Gastroesophageal sphincter (tissue), 4 donors: ENCODE measurements at regions not wholly inside any gene's neighbourhood (a gene's known extent, or its start where the extent isn't known, plus 50 kb on each side); places are given as distances from the start of the nearest gene placed in this dataset.

Experiments used
- ATAC-seq: fragments of 150-250 bp; one replicate; pipeline ENCODE4 v1.9.1; 2016; ENCODE audit warnings: mild to moderate bottlenecking, moderate library complexity
- H3K27ac ChIP-seq, 4 donors: fragments of 200-600 bp; sonication (generic) in 3 of 4; 1 replicate in 3 of 4; 2 replicates in 1 of 4; pipeline ENCODE4 v1.5.1; 2016 to 2019
- H3K27me3 ChIP-seq: fragments of 200-600 bp; sonication (generic); one replicate; pipeline ENCODE4 v1.5.1; 2019
- H3K36me3 ChIP-seq, 2 donors: fragments of 200-600 bp; sonication (generic); one replicate each; pipeline ENCODE4 v1.5.1; 2019; ENCODE audit warnings: control low read depth in 1 of 2
- H3K4me1 ChIP-seq, 3 donors: fragments of 200-600 bp; sonication (generic); 1 replicate in 2 of 3; 2 replicates in 1 of 3; pipeline ENCODE4 v1.5.1; 2016 to 2019; ENCODE audit warnings: control low read depth in 2 of 3
- H3K4me3 ChIP-seq, 2 donors: fragments of 200-600 bp; sonication (generic); one replicate each; pipeline ENCODE4 v1.5.1; 2019; ENCODE audit warnings: mild to moderate bottlenecking in 1 of 2, moderate library complexity in 1 of 2
- H3K9me3 ChIP-seq, 3 donors: fragments of 200-600 bp; sonication (generic); one replicate each; pipeline ENCODE4 v1.5.1; 2017 to 2019; ENCODE audit warnings: control low read depth in 2 of 3
- EP300 ChIP-seq: sonication (generic); formaldehyde crosslinking; IDR thresholded peaks from one replicate; pipeline ENCODE4 v1.6.1; 2017; ENCODE audit warnings: antibody characterized with exemption, mild to moderate bottlenecking
- POLR2A ChIP-seq, 2 donors: fragments of 450-650 bp; IDR thresholded peaks; one replicate each; pipeline ENCODE4 v1.6.1; 2017; ENCODE audit warnings: antibody characterized with exemption in 2 of 2, mild to moderate bottlenecking in 2 of 2, moderate library complexity in 1 of 2
- POLR2AphosphoS5 ChIP-seq: sonication (generic); formaldehyde crosslinking; IDR thresholded peaks from one replicate; pipeline ENCODE4 v1.6.1; 2017; ENCODE audit warnings: antibody characterized with exemption
- WGBS, 2 donors: methylation state at CpG; one replicate each; pipeline ENCODE4 v1.1.5; 2018; ENCODE audit warnings: low coverage in 1 of 2; 5-methylcytosine and 5-hydroxymethylcytosine counted together
- TF ChIP-seq, protein P1 (sequence below), 4 experiments: fragments of 200-600 bp in 2 of 4; fragments of 450-650 bp in 2 of 4; sonication (generic) in 1 of 4; IDR thresholded peaks; one replicate each; pipeline ENCODE4 v1.5.1; 2017 to 2019; ENCODE audit warnings: antibody characterized with exemption in 4 of 4, mild to moderate bottlenecking in 2 of 4, moderate library complexity in 2 of 4

DNA sequence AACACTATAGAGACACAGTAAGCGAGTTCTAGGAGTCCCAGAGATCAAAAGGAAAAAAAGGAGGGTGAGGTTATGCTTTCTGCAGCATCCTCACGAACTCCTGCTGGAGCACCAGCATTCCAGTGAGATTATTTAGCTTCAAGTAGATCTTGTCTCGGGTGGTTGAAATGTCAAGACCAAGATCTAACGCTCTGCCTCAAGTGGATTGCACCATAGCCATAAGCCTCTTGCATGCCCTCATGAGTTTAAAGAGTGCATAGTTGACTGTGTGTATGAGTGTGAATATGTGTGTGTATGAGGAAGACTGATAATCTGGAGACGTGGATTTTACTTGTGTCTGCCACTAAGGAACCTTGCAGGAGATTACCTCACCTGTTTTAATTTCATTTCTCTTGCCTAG, 335.3 kb upstream of the ADAMTSL1 start:
- H3K9me3 ChIP-seq, result no peaks in the 10 kb centered on the region
- peaks cover 0 to 75% (median 15%) of the 10 kb centered on the region in 3 donors for H3K4me1 ChIP-seq
- H3K27ac ChIP-seq, result no peak overlapping the region
- TF ChIP-seq, protein P1, sequence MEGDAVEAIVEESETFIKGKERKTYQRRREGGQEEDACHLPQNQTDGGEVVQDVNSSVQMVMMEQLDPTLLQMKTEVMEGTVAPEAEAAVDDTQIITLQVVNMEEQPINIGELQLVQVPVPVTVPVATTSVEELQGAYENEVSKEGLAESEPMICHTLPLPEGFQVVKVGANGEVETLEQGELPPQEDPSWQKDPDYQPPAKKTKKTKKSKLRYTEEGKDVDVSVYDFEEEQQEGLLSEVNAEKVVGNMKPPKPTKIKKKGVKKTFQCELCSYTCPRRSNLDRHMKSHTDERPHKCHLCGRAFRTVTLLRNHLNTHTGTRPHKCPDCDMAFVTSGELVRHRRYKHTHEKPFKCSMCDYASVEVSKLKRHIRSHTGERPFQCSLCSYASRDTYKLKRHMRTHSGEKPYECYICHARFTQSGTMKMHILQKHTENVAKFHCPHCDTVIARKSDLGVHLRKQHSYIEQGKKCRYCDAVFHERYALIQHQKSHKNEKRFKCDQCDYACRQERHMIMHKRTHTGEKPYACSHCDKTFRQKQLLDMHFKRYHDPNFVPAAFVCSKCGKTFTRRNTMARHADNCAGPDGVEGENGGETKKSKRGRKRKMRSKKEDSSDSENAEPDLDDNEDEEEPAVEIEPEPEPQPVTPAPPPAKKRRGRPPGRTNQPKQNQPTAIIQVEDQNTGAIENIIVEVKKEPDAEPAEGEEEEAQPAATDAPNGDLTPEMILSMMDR (IDR thresholded peaks at IDR 0.05), result no peak
- TF ChIP-seq POLR2AphosphoS5 (no peak), EP300 (no peak), POLR2A (IDR thresholded peaks at IDR 0.05) (no peak)
- WGBS, 2 donors, result 64 to 65% methylated on average over 3 to 5 of the region's 5 CpGs
- ATAC-seq, result no peak
- no peaks in the 10 kb centered on the region for H3K36me3 ChIP-seq
- no peaks in the 10 kb centered on the region for H3K27me3 ChIP-seq
- H3K4me3 ChIP-seq, result no peak overlapping the region

DNA sequence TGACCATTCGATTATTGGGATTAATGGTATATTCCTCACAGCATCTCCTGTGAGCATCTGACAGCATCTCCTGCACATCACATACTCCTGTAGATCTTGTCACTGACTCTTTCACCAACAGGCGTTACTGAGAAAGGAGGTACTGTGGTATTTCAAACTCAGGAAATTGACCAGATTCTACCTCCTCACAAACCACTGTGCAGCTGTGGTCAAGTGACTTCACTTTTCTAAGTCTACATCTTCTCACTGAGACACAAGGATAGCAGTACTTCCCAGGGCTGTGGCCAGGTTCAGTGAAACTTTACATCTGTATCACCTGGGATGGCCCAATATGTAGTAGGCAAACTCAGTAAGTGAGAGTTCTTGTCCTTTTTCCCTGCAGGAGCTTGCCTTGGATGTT, 332.3 kb upstream of the ADAMTSL1 start:
- no peaks in the 10 kb centered on the region for H3K36me3 ChIP-seq
- ATAC-seq, result no peak
- H3K4me3 ChIP-seq, result no peak overlapping the region
- H3K4me1 ChIP-seq, result peaks cover 0 to 59% (median 0%) of the 10 kb centered on the region in 3 donors
- TF ChIP-seq POLR2A (IDR thresholded peaks at IDR 0.05), result no peak
- TF ChIP-seq, protein P1 (IDR thresholded peaks at IDR 0.05), result no peak
- no peak for TF ChIP-seq EP300
- TF ChIP-seq POLR2AphosphoS5, result no peak
- H3K9me3 ChIP-seq, result no peaks in the 10 kb centered on the region
- H3K27me3 ChIP-seq, result no peaks in the 10 kb centered on the region
- H3K27ac ChIP-seq, result peak overlapping the region; percentile 2 to 35 (median 24)
- WGBS, 2 donors, result 84 to 100% methylated on average over 1 to 2 of the region's 2 CpGs

DNA sequence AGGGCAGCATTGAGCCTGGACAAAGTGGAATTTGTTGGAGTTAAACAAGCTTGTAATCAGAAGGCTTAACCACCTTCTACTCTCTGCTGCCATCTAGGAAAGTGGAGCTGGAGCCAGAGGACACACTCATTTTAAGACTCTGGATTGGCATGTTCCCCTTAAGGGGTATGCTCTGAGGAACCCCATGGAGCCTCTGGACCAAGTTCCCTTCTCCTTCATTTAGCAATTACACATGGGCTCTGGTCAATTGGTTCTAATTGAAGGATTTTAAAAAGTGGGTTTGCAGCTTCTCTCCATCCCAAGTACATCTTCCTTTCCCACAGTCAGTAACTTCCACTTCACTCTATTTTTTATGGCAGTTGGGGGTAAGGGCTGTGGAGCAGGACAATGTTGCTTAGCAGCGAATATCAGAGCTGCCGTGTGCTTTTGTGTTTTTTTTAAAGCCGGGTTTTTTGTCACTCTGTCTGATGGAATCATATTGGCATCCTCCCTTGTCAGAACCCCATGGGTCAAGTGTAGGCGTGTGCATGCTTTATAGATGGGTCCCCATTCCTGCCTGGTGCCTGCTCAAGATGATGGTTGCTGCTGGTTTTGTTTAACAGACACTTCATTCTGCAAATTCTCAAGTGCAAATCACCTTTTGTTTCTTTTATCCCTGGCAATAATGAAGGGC, 330.7 kb upstream of the ADAMTSL1 start:
- Histone ChIP-seq H3K27ac (peak overlapping the region in 2 of 4 donors; percentile 2 to 28), H3K4me3 (no peak overlapping the region), H3K4me1 (peaks cover 0 to 57% (median 0%) of the 10 kb centered on the region in 3 donors), H3K27me3 (no peaks in the 10 kb centered on the region), H3K36me3 (no peaks in the 10 kb centered on the region), H3K9me3 (no peaks in the 10 kb centered on the region)
- 19 to 47% methylated on average over 4 of the region's 4 CpGs for WGBS, 2 donors
- TF ChIP-seq POLR2AphosphoS5 (no peak), POLR2A (IDR thresholded peaks at IDR 0.05) (no peak), EP300 (no peak)
- TF ChIP-seq, protein P1 (IDR thresholded peaks at IDR 0.05), result peak in 1 of 4 experiments; percentile 39
- no peak for ATAC-seq

DNA sequence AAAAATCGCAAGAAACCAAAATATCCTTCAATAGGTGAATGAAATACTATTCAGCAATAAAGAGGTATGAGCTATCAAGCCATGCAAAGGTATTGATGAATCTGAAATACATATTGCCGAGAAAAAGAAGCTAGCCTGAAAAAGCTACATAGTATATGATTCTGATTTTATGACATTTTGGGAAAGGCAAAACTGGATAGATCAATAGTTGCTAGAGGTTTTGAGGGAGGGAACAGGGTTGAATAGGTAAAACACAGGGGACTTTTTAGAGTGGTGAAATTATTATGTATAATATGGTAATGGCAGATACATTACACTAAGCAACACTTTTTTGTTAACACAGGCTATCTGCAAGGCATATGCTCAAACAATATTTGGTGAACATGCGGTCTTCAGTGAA, 327.6 kb upstream of the ADAMTSL1 start:
- Histone ChIP-seq H3K27ac (no peak overlapping the region), H3K27me3 (no peaks in the 10 kb centered on the region), H3K4me1 (peaks cover 0 to 55% (median 0%) of the 10 kb centered on the region in 3 donors), H3K4me3 (no peak overlapping the region), H3K36me3 (no peaks in the 10 kb centered on the region), H3K9me3 (no peaks in the 10 kb centered on the region)
- no peak for ATAC-seq
- WGBS, 2 donors, result 84 to 94% methylated on average over 3 of the region's 3 CpGs
- TF ChIP-seq POLR2A (IDR thresholded peaks at IDR 0.05) (no peak), POLR2AphosphoS5 (no peak), EP300 (no peak)
- TF ChIP-seq, protein P1 (IDR thresholded peaks at IDR 0.05), result no peak

DNA sequence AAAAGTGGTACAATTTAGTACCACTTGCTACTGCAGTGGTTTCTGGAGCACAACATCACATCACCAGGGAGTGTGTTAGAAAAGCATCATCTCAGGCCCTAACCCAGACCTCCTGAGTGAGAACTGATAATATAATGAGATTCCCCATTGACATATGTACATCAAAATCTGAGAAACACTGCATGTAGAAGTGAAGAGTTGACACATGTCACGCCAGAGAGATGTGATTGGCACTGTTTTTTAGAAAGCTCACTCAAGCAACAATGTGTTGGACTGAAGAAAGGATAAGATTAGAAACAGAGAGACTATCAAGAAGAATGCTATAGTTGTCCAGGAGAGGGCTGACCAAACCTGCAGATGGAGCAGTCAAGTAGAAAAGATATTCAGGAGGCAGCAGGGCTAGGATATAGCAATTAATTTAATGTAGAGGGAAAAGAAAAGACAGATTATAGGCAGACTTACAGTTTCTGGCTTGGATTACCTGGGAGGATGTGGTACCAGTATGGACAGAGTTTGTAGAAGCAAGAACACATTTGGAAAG, 324.4 kb upstream of the ADAMTSL1 start:
- TF ChIP-seq POLR2A (IDR thresholded peaks at IDR 0.05), result no peak
- no peak for TF ChIP-seq POLR2AphosphoS5
- TF ChIP-seq EP300, result no peak
- TF ChIP-seq, protein P1 (IDR thresholded peaks at IDR 0.05), result no peak
- Histone ChIP-seq H3K9me3 (no peaks in the 10 kb centered on the region), H3K4me1 (peaks cover 0 to 37% (median 0%) of the 10 kb centered on the region in 3 donors), H3K27ac (peak overlapping the region in 2 of 4 donors; percentile 17 to 22), H3K4me3 (no peak overlapping the region), H3K27me3 (no peaks in the 10 kb centered on the region), H3K36me3 (no peaks in the 10 kb centered on the region)
- no peak for ATAC-seq
- 79% methylated on average over 1 of the region's 1 CpG; no CpG with 5 or more reads in 1 of the 2 donors for WGBS, 2 donors
